ENCODE measurements at regions not wholly inside any gene's neighbourhood (a gene's known extent, or its start where the extent isn't known, plus 50 kb on each side); places are given as distances from the start of the nearest gene placed in this dataset.

- no peak overlapping the region for H3K27ac Mint-ChIP-seq
- no peaks in the 10 kb centered on the region for H3K4me1 Mint-ChIP-seq
- ChIA-PET POLR2A (no interaction called here), CTCF (no interaction called here)
- no peak overlapping the region for H3K4me3 Mint-ChIP-seq
- no peak for DNase-seq
- TF ChIP-seq CTCF (IDR thresholded peaks at IDR 0.05): no peak
- H3K36me3 Mint-ChIP-seq (ENCODE audit: low read depth): no peaks in the 10 kb centered on the region
- intact Hi-C loops (cut with micrococcal nuclease): no loop called here
- peaks cover 3% of the 10 kb centered on the region for H3K9me3 Mint-ChIP-seq
- H3K27me3 Mint-ChIP-seq: no peaks in the 10 kb centered on the region
- no peak for ATAC-seq (ENCODE audit: low read depth)
Observed at GRCh38 chr10:94143261-94143660, 149.5 kb downstream of the PLCE1 start.

GRCh38 chr10:94146313-94146712 is 152.6 kb downstream of the PLCE1 start:
- Mint-ChIP-seq H3K36me3 (ENCODE audit: low read depth) (no peaks in the 10 kb centered on the region), H3K4me3 (no peak overlapping the region), H3K27me3 (peaks cover 1% of the 10 kb centered on the region), H3K9me3 (peaks cover 5% of the 10 kb centered on the region), H3K27ac (no peak overlapping the region), H3K4me1 (no peaks in the 10 kb centered on the region)
- ChIA-PET POLR2A (no interaction called here), CTCF (no interaction called here)
- TF ChIP-seq CTCF (IDR thresholded peaks at IDR 0.05): no peak
- ATAC-seq (ENCODE audit: low read depth) (no peak), DNase-seq (no peak)
- intact Hi-C loops (cut with micrococcal nuclease): no loop called here

- Mint-ChIP-seq H3K4me1 (no peaks in the 10 kb centered on the region), H3K9me3 (peaks cover 5% of the 10 kb centered on the region), H3K27me3 (peaks cover 4% of the 10 kb centered on the region), H3K27ac (no peak overlapping the region), H3K36me3 (ENCODE audit: low read depth) (no peaks in the 10 kb centered on the region), H3K4me3 (no peak overlapping the region)
- ChIA-PET CTCF (no interaction called here), POLR2A (no interaction called here)
- DNase-seq (no peak), ATAC-seq (ENCODE audit: low read depth) (no peak)
- intact Hi-C loops (cut with micrococcal nuclease): no loop called here
- TF ChIP-seq CTCF (IDR thresholded peaks at IDR 0.05): no peak
Observed at GRCh38 chr10:94146746-94147145, 153.0 kb downstream of the PLCE1 start.

GRCh38 chr10:94149702-94150101 is 156.0 kb downstream of the PLCE1 start:
- ATAC-seq (ENCODE audit: low read depth) (no peak), DNase-seq (no peak)
- TF ChIP-seq CTCF (IDR thresholded peaks at IDR 0.05): no peak
- no peaks in the 10 kb centered on the region for H3K4me1 Mint-ChIP-seq
- H3K4me3 Mint-ChIP-seq: no peak overlapping the region
- ChIA-PET CTCF (no interaction called here), POLR2A (no interaction called here)
- no peaks in the 10 kb centered on the region for H3K36me3 Mint-ChIP-seq (ENCODE audit: low read depth)
- no peak overlapping the region for H3K27ac Mint-ChIP-seq
- H3K27me3 Mint-ChIP-seq: peaks cover 6% of the 10 kb centered on the region
- intact Hi-C loops (cut with micrococcal nuclease): no loop called here
- H3K9me3 Mint-ChIP-seq: peaks cover 2% of the 10 kb centered on the region

- Mint-ChIP-seq H3K27ac (no peak overlapping the region), H3K27me3 (peaks cover 6% of the 10 kb centered on the region), H3K4me3 (no peak overlapping the region), H3K36me3 (ENCODE audit: low read depth) (no peaks in the 10 kb centered on the region), H3K9me3 (peaks cover 2% of the 10 kb centered on the region), H3K4me1 (no peaks in the 10 kb centered on the region)
- intact Hi-C loops (cut with micrococcal nuclease): no loop called here
- CTCF ChIA-PET: no interaction called here
- POLR2A ChIA-PET: no interaction called here
- no peak for DNase-seq
- no peak for TF ChIP-seq CTCF (IDR thresholded peaks at IDR 0.05)
- no peak for ATAC-seq (ENCODE audit: low read depth)
Observed at GRCh38 chr10:94150541-94151184, 156.9 kb downstream of the PLCE1 start.

Measured in activated B cell treated with CpG ODN at 0.5 μM for 24 hours (primary cell).